AG09309 (cell line): ENCODE measurements at regions not wholly inside any gene's neighbourhood (a gene's known extent, or its start where the extent isn't known, plus 50 kb on each side); places are given as distances from the start of the nearest gene placed in this dataset.
A peak's percentile ranks its signal among the peaks of the same experiment; 100 is the strongest.

Source experiments
- DNase-seq: peaks from one replicate; pipeline ENCODE4 v3.0.0-alpha.2; 2010; ENCODE audit warnings: low read depth
- H3K4me3 ChIP-seq: 2 replicates; pipeline ENCODE4 v1.5.1; 2011; ENCODE audit warnings: mild to moderate bottlenecking, low read depth, low read length, moderate library complexity; ENCODE audit not compliant: control insufficient read depth
- TF ChIP-seq, protein P1 (sequence below): IDR thresholded peaks from 2 replicates; pipeline ENCODE4 v1.5.1; 2011; ENCODE audit warnings: mild to moderate bottlenecking, low read depth, low read length, inconsistent platforms; ENCODE audit not compliant: insufficient read depth, control insufficient read depth; ENCODE audit errors: missing control alignments

DNA sequence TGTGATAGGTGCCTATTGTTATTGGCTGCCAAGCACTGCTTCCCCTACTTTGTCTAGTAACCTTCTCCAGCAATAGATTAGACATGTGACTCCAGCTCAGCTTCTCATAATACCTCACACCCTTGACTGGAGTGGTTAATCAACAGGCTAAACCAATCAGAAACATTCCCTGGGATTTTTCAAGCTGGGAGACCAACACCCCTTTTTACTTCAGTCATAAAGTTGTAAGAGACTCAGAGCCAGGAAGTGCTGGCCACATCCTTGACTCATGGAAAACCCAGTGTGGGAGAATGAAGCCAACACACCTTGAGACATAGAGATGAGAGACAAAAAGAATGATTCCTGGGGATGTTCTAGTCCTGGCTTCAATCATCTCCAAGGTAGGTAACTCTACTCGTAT, 62.6 kb upstream of the HECTD2 start:
- DNase-seq, result no peak
- TF ChIP-seq, protein P1, sequence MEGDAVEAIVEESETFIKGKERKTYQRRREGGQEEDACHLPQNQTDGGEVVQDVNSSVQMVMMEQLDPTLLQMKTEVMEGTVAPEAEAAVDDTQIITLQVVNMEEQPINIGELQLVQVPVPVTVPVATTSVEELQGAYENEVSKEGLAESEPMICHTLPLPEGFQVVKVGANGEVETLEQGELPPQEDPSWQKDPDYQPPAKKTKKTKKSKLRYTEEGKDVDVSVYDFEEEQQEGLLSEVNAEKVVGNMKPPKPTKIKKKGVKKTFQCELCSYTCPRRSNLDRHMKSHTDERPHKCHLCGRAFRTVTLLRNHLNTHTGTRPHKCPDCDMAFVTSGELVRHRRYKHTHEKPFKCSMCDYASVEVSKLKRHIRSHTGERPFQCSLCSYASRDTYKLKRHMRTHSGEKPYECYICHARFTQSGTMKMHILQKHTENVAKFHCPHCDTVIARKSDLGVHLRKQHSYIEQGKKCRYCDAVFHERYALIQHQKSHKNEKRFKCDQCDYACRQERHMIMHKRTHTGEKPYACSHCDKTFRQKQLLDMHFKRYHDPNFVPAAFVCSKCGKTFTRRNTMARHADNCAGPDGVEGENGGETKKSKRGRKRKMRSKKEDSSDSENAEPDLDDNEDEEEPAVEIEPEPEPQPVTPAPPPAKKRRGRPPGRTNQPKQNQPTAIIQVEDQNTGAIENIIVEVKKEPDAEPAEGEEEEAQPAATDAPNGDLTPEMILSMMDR, result no peak
- H3K4me3 ChIP-seq, result no peak overlapping the region

GRCh38 chr10:91349381-91349780, 60.8 kb upstream of the HECTD2 start:
- peak; percentile 80 for DNase-seq
- no peak overlapping the region for H3K4me3 ChIP-seq
- TF ChIP-seq, protein P1, result no peak

DNA sequence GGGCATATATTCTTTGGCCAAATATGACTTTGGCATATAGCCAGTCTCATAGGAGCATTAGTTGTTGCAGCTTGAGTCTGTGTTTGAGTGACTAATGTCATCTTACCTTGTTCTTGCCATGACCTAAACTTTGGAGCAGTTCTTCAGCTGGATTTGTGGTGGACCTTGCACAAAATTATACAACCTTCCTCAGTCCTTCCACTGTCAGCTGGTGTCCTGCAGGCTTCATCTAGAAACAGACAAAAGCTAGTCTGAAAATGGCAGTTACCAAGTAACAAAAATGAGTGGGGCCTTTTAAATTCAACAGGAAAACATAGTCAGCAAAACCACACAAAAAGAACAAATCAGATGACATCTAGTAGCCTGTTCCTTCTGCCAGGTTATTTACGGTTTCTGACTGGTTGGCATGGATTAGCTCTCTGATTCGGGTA, 59.5 kb upstream of the HECTD2 start:
- DNase-seq, result no peak
- TF ChIP-seq, protein P1, result no peak
- H3K4me3 ChIP-seq, result no peak overlapping the region

- no peak for DNase-seq
- TF ChIP-seq, protein P1, result no peak
- no peak overlapping the region for H3K4me3 ChIP-seq
Measured at GRCh38 chr10:91352760-91353159, 57.4 kb upstream of the HECTD2 start.

DNA sequence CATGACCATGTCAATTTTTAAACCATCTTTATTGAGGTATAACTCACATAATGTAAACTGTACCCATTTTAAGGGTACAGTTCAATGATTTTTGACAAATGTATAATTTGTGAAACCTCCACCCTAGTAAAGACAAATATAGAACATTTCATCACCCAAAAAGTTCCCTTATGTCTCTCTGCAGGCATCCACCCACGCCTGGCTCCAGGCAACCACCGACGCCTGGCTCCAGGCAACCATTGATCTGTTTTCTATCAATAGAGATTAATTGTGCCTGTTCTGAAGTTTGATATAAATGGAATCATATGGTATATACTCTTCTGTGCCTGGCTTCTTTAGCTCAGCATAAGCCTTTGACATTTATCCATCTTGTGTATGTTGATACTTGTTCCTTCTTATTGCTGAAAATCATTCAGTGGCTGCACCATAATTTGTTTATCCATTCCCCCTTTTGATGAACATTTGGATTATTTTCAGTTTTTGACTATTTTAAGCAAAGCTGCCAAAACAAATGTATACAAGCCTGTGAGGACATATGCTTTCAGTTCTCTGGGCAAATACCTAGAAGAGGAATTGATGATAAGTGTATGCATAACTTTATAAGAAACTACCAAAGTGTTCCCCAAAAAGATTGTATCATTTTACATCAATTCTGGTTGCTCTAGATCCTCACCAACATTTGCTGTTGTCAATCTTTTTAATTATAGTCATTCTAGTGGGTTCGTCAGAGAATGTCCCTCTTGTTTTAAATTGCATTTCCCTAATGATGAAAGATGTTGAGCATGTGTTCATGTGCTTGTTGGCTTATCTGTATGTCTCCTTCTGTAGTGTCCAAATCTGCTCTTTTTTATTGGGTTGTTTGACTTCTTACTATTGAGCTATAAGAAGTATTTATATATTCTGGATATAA, 55.7 kb upstream of the HECTD2 start:
- TF ChIP-seq, protein P1, result no peak
- DNase-seq, result no peak
- no peak overlapping the region for H3K4me3 ChIP-seq

DNA sequence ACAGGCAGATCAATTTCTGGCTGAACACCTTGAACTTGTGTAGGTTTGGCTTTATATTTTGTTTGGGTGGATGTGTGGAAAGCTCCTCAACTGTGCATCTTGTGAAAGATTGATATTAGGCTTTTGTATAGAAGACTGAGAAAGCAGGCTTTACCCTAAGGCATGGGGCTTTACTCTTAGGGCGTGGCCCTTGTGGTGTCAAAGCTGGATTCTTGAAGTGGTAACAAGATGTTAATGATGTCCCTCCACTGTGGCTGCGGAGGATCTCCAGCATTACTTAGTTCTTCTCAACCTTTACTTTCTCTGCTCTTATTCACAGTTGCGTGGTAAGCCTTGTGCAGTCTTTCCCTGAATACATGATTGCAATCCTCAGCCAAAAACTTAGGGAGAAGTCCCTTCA, 54.1 kb upstream of the HECTD2 start:
- TF ChIP-seq, protein P1, result no peak
- no peak overlapping the region for H3K4me3 ChIP-seq
- DNase-seq, result no peak
